Loucy (cell line): ENCODE measurements at regions not wholly inside any gene's neighbourhood (a gene's known extent, or its start where the extent isn't known, plus 50 kb on each side); places are given as distances from the start of the nearest gene placed in this dataset.

Source experiments
- CTCF ChIP-seq: fragments of 200-600 bp; sonication (generic); conservative IDR thresholded peaks from 2 replicates; pipeline ENCODE4 v1.5.1; 2014; ENCODE audit warnings: mild to moderate bottlenecking, antibody characterized with exemption, low read length
- EZH2phosphoT487 ChIP-seq: fragments of 200-600 bp; IDR thresholded peaks from 2 replicates; pipeline ENCODE4 v1.6.1; 2018; ENCODE audit warnings: antibody characterized with exemption, mild to moderate bottlenecking, moderate library complexity, borderline replicate concordance

GRCh38 chr5:176727983-176728675 is 80.8 kb downstream of the TSPAN17 start:
- TF ChIP-seq EZH2phosphoT487 (no peak), CTCF (no peak)
